Ammon's horn (tissue), 1 donor: ENCODE measurements at regions not wholly inside any gene's neighbourhood (a gene's known extent, or its start where the extent isn't known, plus 50 kb on each side); places are given as distances from the start of the nearest gene placed in this dataset.

Source experiments
- DNase-seq: peaks from one replicate; pipeline ENCODE4 v3.0.0-alpha.2; 2016; ENCODE audit warnings: low spot score

GRCh38 chr16:47778106-47778801 is 317.1 kb downstream of the PHKB start:
- DNase-seq = no peak

GRCh38 chr16:47777220-47777619 is 316.1 kb downstream of the PHKB start:
- DNase-seq = no peak

GRCh38 chr16:47774661-47775060 is 313.5 kb downstream of the PHKB start:
- no peak for DNase-seq

- peak; percentile 23 for DNase-seq
Observed at GRCh38 chr16:47753659-47754058, 292.5 kb downstream of the PHKB start.
